Ishikawa (cell line): ENCODE measurements at regions not wholly inside any gene's neighbourhood (a gene's known extent, or its start where the extent isn't known, plus 50 kb on each side); places are given as distances from the start of the nearest gene placed in this dataset.

Experiments used
- CEBPB ChIP-seq: IDR thresholded peaks from 2 replicates; pipeline ENCODE4 v1.6.1; 2012
- CREB1 ChIP-seq: IDR thresholded peaks from 2 replicates; pipeline ENCODE4 v1.6.1; 2012; ENCODE audit warnings: low read depth
- EGR1 ChIP-seq: IDR thresholded peaks from 2 replicates; pipeline ENCODE4 v1.6.1; 2012
- EP300 ChIP-seq: IDR thresholded peaks from 2 replicates; pipeline ENCODE4 v1.6.1; 2012; ENCODE audit warnings: borderline replicate concordance
- FOXM1 ChIP-seq: IDR thresholded peaks from 2 replicates; pipeline ENCODE4 v1.6.1; 2012; ENCODE audit warnings: low read depth, borderline replicate concordance
- NFIC ChIP-seq: IDR thresholded peaks from 2 replicates; pipeline ENCODE4 v1.6.1; 2012
- RAD21 ChIP-seq: IDR thresholded peaks from 2 replicates; pipeline ENCODE4 v1.6.1; 2012; ENCODE audit warnings: low read depth
- TAF1 ChIP-seq: IDR thresholded peaks from 2 replicates; pipeline ENCODE4 v1.6.1; 2012; ENCODE audit warnings: low read depth, mild to moderate bottlenecking
- TCF12 ChIP-seq: IDR thresholded peaks from 2 replicates; pipeline ENCODE4 v1.6.1; 2012; ENCODE audit warnings: low read depth
- TEAD4 ChIP-seq: IDR thresholded peaks from 2 replicates; pipeline ENCODE4 v1.6.1; 2012
- USF1 ChIP-seq: IDR thresholded peaks from 2 replicates; pipeline ENCODE4 v1.6.1; 2012
- YY1 ChIP-seq: IDR thresholded peaks from 2 replicates; pipeline ENCODE4 v1.6.1; 2012; ENCODE audit warnings: low read depth
- ZBTB7A ChIP-seq: IDR thresholded peaks from 2 replicates; pipeline ENCODE4 v1.6.1; 2012; ENCODE audit warnings: low read depth
- TF ChIP-seq, protein P1 (sequence below): IDR thresholded peaks from 2 replicates; pipeline ENCODE4 v1.6.1; 2012
- TF ChIP-seq, protein P2 (sequence below): IDR thresholded peaks from 2 replicates; pipeline ENCODE4 v1.6.1; 2012; ENCODE audit warnings: low read depth, mild to moderate bottlenecking

DNA sequence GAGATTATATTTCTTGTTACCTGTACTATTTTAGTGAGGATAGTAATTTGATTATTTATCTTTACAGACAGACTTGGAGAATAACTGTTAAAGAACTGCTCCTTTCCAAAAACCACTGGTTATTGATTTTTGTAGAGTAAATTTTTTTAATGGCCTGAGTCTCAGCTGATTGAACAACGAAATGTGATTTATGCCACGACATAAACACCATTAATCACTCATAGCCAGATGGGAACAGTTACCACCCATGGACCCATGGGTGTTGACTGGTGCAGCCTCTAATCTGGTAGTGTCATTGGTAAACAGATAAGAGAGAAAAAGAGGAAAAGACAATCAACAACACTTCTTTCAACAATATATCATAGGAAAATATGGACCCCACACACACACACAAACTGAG is 101.4 kb upstream of the BEND6 start:
- no peak for TF ChIP-seq TAF1
- no peak for TF ChIP-seq FOXM1
- TF ChIP-seq, protein P1, sequence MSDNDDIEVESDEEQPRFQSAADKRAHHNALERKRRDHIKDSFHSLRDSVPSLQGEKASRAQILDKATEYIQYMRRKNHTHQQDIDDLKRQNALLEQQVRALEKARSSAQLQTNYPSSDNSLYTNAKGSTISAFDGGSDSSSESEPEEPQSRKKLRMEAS: no peak
- no peak for TF ChIP-seq NFIC
- no peak for TF ChIP-seq EP300
- TF ChIP-seq ZBTB7A: no peak
- TF ChIP-seq USF1: no peak
- TF ChIP-seq TCF12: no peak
- no peak for TF ChIP-seq RAD21
- TF ChIP-seq CREB1: no peak
- no peak for TF ChIP-seq EGR1
- TF ChIP-seq TEAD4: no peak
- TF ChIP-seq, protein P2, sequence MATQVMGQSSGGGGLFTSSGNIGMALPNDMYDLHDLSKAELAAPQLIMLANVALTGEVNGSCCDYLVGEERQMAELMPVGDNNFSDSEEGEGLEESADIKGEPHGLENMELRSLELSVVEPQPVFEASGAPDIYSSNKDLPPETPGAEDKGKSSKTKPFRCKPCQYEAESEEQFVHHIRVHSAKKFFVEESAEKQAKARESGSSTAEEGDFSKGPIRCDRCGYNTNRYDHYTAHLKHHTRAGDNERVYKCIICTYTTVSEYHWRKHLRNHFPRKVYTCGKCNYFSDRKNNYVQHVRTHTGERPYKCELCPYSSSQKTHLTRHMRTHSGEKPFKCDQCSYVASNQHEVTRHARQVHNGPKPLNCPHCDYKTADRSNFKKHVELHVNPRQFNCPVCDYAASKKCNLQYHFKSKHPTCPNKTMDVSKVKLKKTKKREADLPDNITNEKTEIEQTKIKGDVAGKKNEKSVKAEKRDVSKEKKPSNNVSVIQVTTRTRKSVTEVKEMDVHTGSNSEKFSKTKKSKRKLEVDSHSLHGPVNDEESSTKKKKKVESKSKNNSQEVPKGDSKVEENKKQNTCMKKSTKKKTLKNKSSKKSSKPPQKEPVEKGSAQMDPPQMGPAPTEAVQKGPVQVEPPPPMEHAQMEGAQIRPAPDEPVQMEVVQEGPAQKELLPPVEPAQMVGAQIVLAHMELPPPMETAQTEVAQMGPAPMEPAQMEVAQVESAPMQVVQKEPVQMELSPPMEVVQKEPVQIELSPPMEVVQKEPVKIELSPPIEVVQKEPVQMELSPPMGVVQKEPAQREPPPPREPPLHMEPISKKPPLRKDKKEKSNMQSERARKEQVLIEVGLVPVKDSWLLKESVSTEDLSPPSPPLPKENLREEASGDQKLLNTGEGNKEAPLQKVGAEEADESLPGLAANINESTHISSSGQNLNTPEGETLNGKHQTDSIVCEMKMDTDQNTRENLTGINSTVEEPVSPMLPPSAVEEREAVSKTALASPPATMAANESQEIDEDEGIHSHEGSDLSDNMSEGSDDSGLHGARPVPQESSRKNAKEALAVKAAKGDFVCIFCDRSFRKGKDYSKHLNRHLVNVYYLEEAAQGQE: no peak

GRCh38 chr6:56852260-56853010 is 102.5 kb upstream of the BEND6 start:
- TF ChIP-seq RAD21: no peak
- TF ChIP-seq EGR1: no peak
- TF ChIP-seq TCF12: no peak
- no peak for TF ChIP-seq CREB1
- TF ChIP-seq TAF1: no peak
- TF ChIP-seq NFIC: no peak
- TF ChIP-seq EP300: 0 out of 2 replicates have a peak, but pooled peaks have one; percentile 16
- TF ChIP-seq CEBPB: no peak
- TF ChIP-seq, protein P1: 0 out of 2 replicates have a peak, but pooled peaks have one; percentile 28
- no peak for TF ChIP-seq ZBTB7A
- TF ChIP-seq TEAD4: peak; percentile 62
- TF ChIP-seq, protein P2: no peak
- TF ChIP-seq USF1: no peak
- TF ChIP-seq FOXM1: no peak
- TF ChIP-seq YY1: 0 out of 2 replicates have a peak, but pooled peaks have one; percentile 20

GRCh38 chr6:56851541-56852259 is 103.2 kb upstream of the BEND6 start:
- no peak for TF ChIP-seq TCF12
- TF ChIP-seq RAD21: peak; percentile 84

GRCh38 chr6:56851074-56851473 is 103.8 kb upstream of the BEND6 start:
- TF ChIP-seq, protein P1: no peak
- TF ChIP-seq USF1 (no peak), EP300 (no peak), CREB1 (no peak), TCF12 (no peak), RAD21 (no peak), TAF1 (no peak), EGR1 (no peak), TEAD4 (no peak), CEBPB (no peak), NFIC (no peak), YY1 (no peak), FOXM1 (no peak), ZBTB7A (no peak)
- TF ChIP-seq, protein P2: no peak
